ENCODE measurements at regions not wholly inside any gene's neighbourhood (a gene's known extent, or its start where the extent isn't known, plus 50 kb on each side); places are given as distances from the start of the nearest gene placed in this dataset.
"Not testable (repeated sequence)": the region's sequence is repeated elsewhere in the genome, so short reads cannot be mapped to it uniquely, and the experiment has no call there.

- DNase-seq, result not testable (repeated sequence)
Observed at GRCh38 chr1:149279512-149279911, 176.2 kb upstream of the NBPF9 start.

- DNase-seq, result not testable (repeated sequence)
Observed at GRCh38 chr1:149284773-149285172, 181.4 kb upstream of the NBPF9 start.

DNA sequence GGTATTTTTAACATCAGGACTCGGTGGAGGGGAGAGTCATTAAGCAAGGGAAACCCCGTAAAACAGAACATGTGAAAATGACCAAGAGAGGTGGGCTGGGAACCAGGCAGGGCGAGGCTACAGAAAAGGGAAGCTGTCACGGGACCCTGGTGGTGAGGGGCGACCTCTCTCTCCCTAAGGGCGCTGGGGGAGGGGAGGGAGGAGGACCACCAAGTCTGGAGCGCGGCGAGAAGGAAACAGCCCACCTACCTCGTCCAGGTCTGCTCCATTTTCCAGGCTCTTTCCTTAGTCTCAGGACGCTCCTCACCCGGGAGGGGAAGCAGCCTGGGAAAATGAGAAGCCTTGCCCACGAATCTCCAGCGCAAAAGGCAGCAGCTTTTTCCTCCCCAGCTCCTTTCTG is 181.9 kb upstream of the NBPF9 start:
- DNase-seq, result not testable (repeated sequence)

GRCh38 chr1:149285638-149286037 is 182.3 kb upstream of the NBPF9 start:
- peak; percentile 28 for DNase-seq

DNA sequence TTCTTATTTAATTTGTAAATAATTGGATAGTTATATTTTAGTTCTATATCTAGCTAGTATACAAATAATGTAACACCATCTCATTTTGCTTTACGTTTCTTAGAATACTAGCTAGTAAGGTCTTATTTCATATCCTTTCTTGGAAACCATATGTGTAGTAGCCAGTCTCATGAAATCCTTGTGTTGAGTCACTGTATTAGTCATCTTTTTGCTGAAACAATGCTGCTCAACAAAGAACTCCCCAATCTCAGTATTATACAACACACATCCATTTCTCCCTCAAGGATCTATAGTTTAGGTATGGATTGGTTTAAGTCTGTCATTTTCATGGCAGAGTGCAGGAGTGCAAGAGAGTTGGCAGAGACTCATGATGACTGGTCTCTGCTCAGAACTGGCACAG is 185.2 kb upstream of the NBPF9 start:
- DNase-seq, result not testable (repeated sequence)

- DNase-seq, result not testable (repeated sequence)
Observed at GRCh38 chr1:149300478-149301218, 174.2 kb upstream of the NBPF19 start.

DNA sequence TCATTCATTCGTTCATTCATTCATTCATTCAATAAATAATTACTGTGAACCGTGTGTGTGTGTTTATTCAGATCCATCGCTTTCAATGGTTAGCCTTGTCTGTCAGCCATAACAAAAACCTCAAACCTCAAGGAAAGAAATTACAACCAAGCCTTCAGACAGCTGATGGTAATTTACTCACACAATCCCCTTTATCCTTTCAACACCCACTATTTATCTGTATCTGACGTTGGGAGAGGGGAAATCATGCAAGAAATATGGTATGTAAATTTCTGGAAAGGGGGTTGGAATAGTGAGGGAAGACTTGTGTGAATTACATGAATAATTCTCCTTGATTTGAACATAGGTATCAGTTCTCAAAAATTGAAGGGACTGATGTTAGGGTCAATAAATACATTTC is 173.6 kb upstream of the NBPF19 start:
- not testable (repeated sequence) for DNase-seq

DNA sequence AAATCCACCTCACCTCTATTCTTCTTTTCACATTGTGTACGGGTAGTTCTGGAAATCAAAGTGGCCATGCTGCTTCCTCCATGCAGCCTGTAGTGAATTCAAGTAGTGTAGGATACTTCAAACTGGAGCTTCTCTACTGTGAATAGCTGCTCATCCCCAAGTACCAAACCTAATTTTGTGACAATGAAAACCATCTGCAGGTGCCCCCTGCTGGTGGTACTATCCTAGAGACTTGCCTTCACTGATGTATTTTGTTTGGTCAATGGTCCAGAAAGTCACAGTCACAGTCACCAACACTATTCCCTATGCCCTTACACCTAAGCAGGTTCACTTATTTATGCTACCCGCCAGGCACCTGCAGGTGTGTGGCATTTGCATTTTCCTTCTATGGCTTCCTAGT is 170.0 kb upstream of the NBPF19 start:
- not testable (repeated sequence) for DNase-seq

- not testable (repeated sequence) for DNase-seq
Observed at GRCh38 chr1:149307640-149308039, 167.2 kb upstream of the NBPF19 start.

DNA sequence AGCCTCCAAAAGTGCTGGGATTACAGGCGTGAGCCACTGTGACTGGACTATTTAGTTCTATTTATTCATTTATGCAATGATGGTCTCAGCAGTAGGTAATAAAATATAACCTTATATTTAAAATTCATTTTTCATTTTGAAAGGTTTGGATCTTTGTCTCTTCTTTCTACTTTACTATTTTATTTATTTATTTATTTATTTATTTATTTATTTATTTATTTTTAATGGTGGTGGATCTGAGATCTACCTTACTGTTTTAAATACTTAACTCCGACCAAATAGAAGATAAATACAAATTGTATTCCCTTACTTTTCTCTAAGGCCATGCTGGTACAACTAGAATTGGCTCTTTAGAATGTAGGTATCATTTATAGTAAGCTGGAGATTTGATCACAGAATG is 159.9 kb upstream of the NBPF19 start:
- DNase-seq, result not testable (repeated sequence)

DNA sequence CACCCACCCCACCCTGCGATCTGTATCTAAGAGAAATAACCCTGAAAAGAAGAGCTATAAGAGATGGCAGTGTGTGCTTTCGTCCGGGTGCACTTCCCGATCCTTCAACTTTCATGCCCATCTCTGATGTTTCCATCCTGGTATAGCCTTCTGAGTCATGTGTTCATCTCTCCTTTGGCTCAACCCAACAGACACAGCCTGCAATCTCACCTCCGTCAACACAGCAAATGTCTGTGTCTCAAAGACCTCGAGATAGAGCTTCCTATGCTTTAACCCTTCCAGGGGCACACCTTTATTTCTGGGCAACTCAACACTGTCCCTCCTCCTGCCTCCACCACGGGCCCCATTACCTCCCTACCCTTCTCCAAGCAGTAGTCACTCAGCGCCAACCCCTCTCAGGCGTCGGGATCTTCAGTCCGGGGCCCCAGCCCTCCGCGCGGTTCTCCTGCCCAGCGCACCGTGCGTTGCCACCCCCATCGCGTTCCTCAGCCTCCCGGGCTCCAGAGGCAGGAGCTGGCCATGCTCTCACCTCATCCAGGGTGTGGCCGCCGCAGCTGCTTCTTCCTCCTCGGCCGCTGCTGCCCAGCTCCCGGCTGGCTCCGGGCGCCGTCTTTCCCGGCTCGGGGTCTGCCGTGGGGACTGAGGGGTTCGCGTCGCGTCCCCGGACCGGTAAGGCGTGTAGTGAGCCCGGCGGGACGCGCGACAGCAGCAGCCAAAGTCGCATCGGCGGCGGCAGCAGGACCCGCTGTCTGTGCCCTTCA is 153.7 kb upstream of the NBPF19 start:
- not testable (repeated sequence) for DNase-seq

DNA sequence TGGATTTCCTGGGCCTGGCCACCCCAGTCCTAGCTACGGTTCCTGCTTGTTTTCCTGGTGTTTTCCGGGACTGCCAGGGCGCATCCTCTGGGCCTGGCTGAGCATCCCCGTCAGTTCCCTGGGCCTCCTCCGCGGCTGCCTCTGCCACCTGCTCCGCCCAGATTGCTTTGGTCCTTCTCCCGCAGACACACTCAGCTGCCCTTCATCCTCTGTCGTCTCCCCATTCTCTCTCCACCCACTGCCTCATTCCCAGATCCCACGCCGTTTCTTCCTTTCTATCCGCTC is 153.2 kb upstream of the NBPF19 start:
- DNase-seq, result not testable (repeated sequence)

GRCh38 chr1:149330081-149330335 is 144.8 kb upstream of the NBPF19 start:
- DNase-seq, result not testable (repeated sequence)

GRCh38 chr1:149336082-149336481 is 138.8 kb upstream of the NBPF19 start:
- DNase-seq, result not testable (repeated sequence)

DNA sequence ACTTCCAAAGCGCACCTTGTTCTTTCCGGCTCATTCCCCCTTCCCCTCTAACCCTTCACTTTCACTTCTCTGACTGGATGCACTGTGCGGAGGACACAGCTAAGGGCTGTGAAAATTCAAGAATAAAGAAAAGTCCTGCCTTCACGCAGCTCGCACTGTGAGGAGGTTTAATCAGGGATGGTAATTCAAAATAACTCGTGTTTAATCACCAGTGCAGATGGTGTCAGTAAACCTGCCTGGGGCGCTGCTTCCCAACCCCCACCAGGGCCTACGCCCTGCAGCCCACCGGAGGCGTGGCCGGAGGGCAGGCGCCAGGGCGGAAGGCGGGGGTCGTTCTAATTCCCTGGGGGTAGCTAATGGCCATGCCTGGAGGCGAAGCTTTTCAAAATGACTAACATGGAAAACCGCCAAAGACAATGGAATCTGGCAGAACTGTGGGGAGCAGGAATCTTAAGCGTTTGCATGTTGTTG is 136.6 kb upstream of the NBPF19 start:
- DNase-seq, result not testable (repeated sequence)

GRCh38 chr1:149338698-149339097 is 136.1 kb upstream of the NBPF19 start:
- not testable (repeated sequence) for DNase-seq

DNA sequence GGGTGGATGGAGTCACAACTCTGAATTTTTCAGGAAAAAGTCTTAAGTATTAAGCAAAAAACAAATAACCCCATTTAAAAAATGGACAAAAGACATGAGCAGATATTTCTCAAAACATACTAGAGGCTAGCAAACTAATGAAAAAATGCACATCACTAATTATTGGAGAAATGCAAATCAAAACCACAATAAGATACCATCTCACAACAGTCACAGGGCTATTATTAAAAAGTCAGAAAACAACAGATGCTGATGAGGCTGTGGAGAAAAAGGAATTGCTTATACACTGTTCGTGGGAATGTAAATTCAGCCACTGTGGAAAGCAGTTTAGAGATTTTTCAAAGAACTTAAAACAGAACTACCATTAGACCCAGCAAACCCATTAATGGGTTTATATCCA is 125.4 kb upstream of the NBPF19 start:
- not testable (repeated sequence) for DNase-seq

DNA sequence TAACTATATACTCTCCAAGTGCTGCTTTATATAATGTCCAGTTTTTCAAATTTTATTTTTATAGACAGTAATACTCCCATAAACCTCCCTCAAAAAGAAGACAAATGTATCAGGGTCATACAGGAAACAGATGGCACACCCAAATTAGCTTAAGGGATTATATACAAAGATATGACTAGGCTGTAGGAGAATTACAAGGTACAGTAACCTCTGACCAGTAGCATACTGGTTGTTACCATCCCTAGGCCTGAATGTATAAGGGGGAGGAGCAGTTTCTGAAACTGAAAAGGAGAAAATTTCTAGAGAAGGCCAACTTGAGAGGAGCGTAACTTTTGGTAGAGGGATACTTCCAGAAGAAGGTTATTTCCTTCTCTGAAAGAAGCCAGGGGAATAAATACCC is 122.6 kb upstream of the NBPF19 start:
- DNase-seq, result not testable (repeated sequence)

GRCh38 chr1:149354579-149354978 is 120.3 kb upstream of the NBPF19 start:
- not testable (repeated sequence) for DNase-seq

DNA sequence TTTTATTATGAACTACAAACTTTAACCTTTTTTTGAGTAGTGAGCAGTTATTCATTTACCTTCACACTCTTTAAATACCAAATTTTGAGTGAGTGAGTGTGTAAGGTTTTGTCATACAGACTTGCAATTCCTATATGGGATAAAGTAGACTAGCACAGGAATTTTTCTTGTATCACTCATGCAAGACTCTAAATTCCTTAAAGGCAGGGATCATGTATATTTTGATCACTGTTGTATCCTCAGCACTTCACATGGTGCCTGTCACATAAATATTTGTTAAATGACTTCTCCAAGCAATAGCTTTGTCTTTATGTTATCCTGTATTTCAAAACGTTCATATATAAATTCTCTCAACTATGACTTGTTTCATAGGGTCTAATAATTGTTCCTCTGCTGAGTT is 119.1 kb upstream of the NBPF19 start:
- DNase-seq, result not testable (repeated sequence)

DNA sequence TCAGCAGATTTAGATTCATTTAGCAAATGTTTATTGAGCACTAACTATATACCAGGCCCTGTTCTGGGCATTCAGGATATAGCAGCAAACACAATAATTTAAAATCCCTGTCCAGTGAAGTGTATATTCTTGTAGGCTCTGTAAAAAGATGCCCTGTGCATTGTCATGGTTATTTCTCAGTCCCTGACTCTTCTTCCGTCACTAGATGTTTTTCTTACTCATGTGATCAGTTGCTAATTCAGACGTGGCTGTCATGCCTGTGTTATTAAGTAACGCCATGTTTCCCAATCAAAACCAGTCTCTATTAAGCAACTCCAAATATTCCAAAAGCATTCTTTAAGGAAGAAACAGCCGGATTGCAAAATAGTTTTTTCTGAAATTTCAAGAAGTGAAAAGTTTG is 118.7 kb upstream of the NBPF19 start:
- not testable (repeated sequence) for DNase-seq

GRCh38 chr1:149360351-149360750 is 114.5 kb upstream of the NBPF19 start:
- DNase-seq, result not testable (repeated sequence)

DNA sequence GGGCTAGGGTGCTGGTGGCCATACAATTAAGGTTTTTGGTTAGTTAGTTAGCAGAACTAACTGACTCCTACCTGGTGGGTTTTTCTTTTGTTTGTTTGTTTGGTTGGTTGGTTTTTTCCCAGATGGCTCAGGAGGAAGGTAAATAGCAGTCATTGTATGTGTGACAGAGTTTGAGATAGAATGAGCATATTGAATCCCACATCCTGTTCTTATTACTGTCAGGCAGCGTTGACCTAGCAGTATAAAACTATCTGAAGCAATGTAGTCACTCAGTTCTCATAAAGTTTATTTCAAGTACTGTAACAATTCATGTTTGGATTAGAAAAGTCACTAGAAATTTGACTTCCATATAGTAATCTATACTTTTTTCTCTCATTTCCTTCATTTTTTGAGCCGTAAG is 113.5 kb upstream of the NBPF19 start:
- DNase-seq, result not testable (repeated sequence)

GRCh38 chr1:149364188-149364981 is 110.5 kb upstream of the NBPF19 start:
- not testable (repeated sequence) for DNase-seq

Measured in activated CD4-positive, alpha-beta T cell treated with anti-CD3 and anti-CD28 coated beads for 48 hours (primary cell).